Smooth muscle cell (in vitro differentiated cells): ENCODE measurements at regions not wholly inside any gene's neighbourhood (a gene's known extent, or its start where the extent isn't known, plus 50 kb on each side); places are given as distances from the start of the nearest gene placed in this dataset.

Experiments used
- DNase-seq: peaks from one replicate; lab custom pipeline; 2025; ENCODE audit not compliant: unreplicated experiment; lab: John Stamatoyannopoulos, UW
- H2AFZ ChIP-seq: fragments of 200-600 bp; sonication (generic); 2 replicates; pipeline ENCODE4 v1.6.0; 2016; ENCODE audit warnings: antibody characterized with exemption, low read depth, mild to moderate bottlenecking
- H3F3A ChIP-seq: fragments of 200-600 bp; sonication (generic); 2 replicates; pipeline ENCODE4 v1.6.0; 2017; ENCODE audit warnings: antibody characterized with exemption, low read depth
- H3K27ac ChIP-seq: fragments of 200-600 bp; sonication (generic); 2 replicates; pipeline ENCODE4 v1.5.1; 2016; ENCODE audit warnings: low read depth, mild to moderate bottlenecking
- H3K27me3 ChIP-seq: fragments of 200-600 bp; sonication (generic); 2 replicates; pipeline ENCODE4 v1.6.1; 2016; ENCODE audit warnings: low read depth, mild to moderate bottlenecking
- H3K36me3 ChIP-seq: fragments of 200-600 bp; sonication (generic); 2 replicates; pipeline ENCODE4 v1.5.1; 2016; ENCODE audit warnings: low read depth
- H3K4me1 ChIP-seq: fragments of 200-600 bp; sonication (generic); 2 replicates; pipeline ENCODE4 v1.5.1; 2016; ENCODE audit warnings: low read depth
- H3K4me2 ChIP-seq: fragments of 200-600 bp; sonication (generic); 2 replicates; pipeline ENCODE4 v1.6.0; 2016; ENCODE audit warnings: mild to moderate bottlenecking
- H3K4me3 ChIP-seq: fragments of 200-600 bp; sonication (generic); 2 replicates; pipeline ENCODE4 v1.5.1; 2016; ENCODE audit warnings: mild to moderate bottlenecking
- H3K79me2 ChIP-seq: fragments of 200-600 bp; sonication (generic); 2 replicates; pipeline ENCODE4 v1.6.0; 2016; ENCODE audit warnings: low read depth, mild to moderate bottlenecking
- H3K9ac ChIP-seq: fragments of 200-600 bp; sonication (generic); 2 replicates; pipeline ENCODE4 v1.6.0; 2016; ENCODE audit warnings: low read depth
- H3K9me3 ChIP-seq: fragments of 200-600 bp; sonication (generic); replicated peaks from 2 replicates; pipeline ENCODE4 v1.5.1; 2016; ENCODE audit warnings: low read depth
- H4K20me1 ChIP-seq: fragments of 200-600 bp; sonication (generic); 2 replicates; pipeline ENCODE4 v1.6.0; 2016; ENCODE audit warnings: low read depth
- CTCF ChIP-seq: fragments of 200-600 bp; sonication (generic); IDR thresholded peaks from 2 replicates; pipeline ENCODE4 v1.5.1; 2017; ENCODE audit warnings: borderline replicate concordance, mild to moderate bottlenecking, antibody characterized with exemption; ENCODE audit not compliant: insufficient read depth, poor library complexity, severe bottlenecking
- WGBS: methylation state at CpG from one replicate; pipeline ENCODE4 v1.1.7; 2016; ENCODE audit warnings: low lambda C conversion rate; 5-methylcytosine and 5-hydroxymethylcytosine counted together

- H2AFZ ChIP-seq: no peak overlapping the region
- no peaks in the 10 kb centered on the region for H4K20me1 ChIP-seq
- no peaks in the 10 kb centered on the region for H3K9me3 ChIP-seq
- DNase-seq: no peak
- peak overlapping the region; percentile 18 for H3K27ac ChIP-seq
- TF ChIP-seq CTCF: no peak
- no peak overlapping the region for H3K4me2 ChIP-seq
- no peaks in the 10 kb centered on the region for H3F3A ChIP-seq
- H3K4me1 ChIP-seq: no peaks in the 10 kb centered on the region
- 38% methylated on average over 2 of the region's 2 CpGs for WGBS
- H3K9ac ChIP-seq: no peak overlapping the region
- H3K36me3 ChIP-seq: no peaks in the 10 kb centered on the region
- no peaks in the 10 kb centered on the region for H3K27me3 ChIP-seq
- H3K4me3 ChIP-seq: no peak overlapping the region
- no peaks in the 10 kb centered on the region for H3K79me2 ChIP-seq
These were observed 646.1 kb downstream of the C12orf50 start for GRCh38 chr12:87382959-87383566.

- WGBS: 78% methylated on average over 2 of the region's 2 CpGs
- Histone ChIP-seq H3K9me3 (no peaks in the 10 kb centered on the region), H2AFZ (no peak overlapping the region), H4K20me1 (no peaks in the 10 kb centered on the region), H3K36me3 (no peaks in the 10 kb centered on the region), H3K27me3 (no peaks in the 10 kb centered on the region), H3F3A (no peaks in the 10 kb centered on the region), H3K27ac (no peak overlapping the region), H3K4me1 (no peaks in the 10 kb centered on the region), H3K4me3 (no peak overlapping the region), H3K9ac (no peak overlapping the region), H3K4me2 (no peak overlapping the region), H3K79me2 (no peaks in the 10 kb centered on the region)
- no peak for DNase-seq
- TF ChIP-seq CTCF: no peak
These were observed 646.8 kb downstream of the C12orf50 start for GRCh38 chr12:87382436-87382835.

- H3K9ac ChIP-seq: no peak overlapping the region
- no peaks in the 10 kb centered on the region for H3K9me3 ChIP-seq
- no peaks in the 10 kb centered on the region for H3K4me1 ChIP-seq
- no peak for TF ChIP-seq CTCF
- no peak overlapping the region for H3K4me2 ChIP-seq
- WGBS: 87% methylated on average over 1 of the region's 1 CpG
- H3K4me3 ChIP-seq: no peak overlapping the region
- no peak overlapping the region for H2AFZ ChIP-seq
- no peaks in the 10 kb centered on the region for H3K36me3 ChIP-seq
- no peaks in the 10 kb centered on the region for H4K20me1 ChIP-seq
- no peaks in the 10 kb centered on the region for H3K27me3 ChIP-seq
- H3F3A ChIP-seq: no peaks in the 10 kb centered on the region
- H3K79me2 ChIP-seq: no peaks in the 10 kb centered on the region
- no peak overlapping the region for H3K27ac ChIP-seq
- DNase-seq: no peak
These were observed 647.5 kb downstream of the C12orf50 start for GRCh38 chr12:87381742-87382141.

GRCh38 chr12:87378526-87378925 is 650.7 kb downstream of the C12orf50 start:
- TF ChIP-seq CTCF: no peak
- Histone ChIP-seq H3K4me3 (no peak overlapping the region), H3K4me1 (no peaks in the 10 kb centered on the region), H3K27me3 (no peaks in the 10 kb centered on the region), H3K79me2 (no peaks in the 10 kb centered on the region), H3F3A (no peaks in the 10 kb centered on the region), H4K20me1 (no peaks in the 10 kb centered on the region), H3K36me3 (no peaks in the 10 kb centered on the region), H3K9ac (no peak overlapping the region), H2AFZ (no peak overlapping the region), H3K9me3 (peaks cover 4% of the 10 kb centered on the region), H3K4me2 (no peak overlapping the region), H3K27ac (no peak overlapping the region)
- DNase-seq: no peak
- WGBS: 91% methylated on average over 2 of the region's 2 CpGs
